T-helper 2 cell treated with Interferon-gamma antibody and Interleukin-4, amounts not matched to agents 5 μg/mL and 100 μg/mL, for 36 hours (primary cell): ENCODE measurements at regions not wholly inside any gene's neighbourhood (a gene's known extent, or its start where the extent isn't known, plus 50 kb on each side); places are given as distances from the start of the nearest gene placed in this dataset.

Experiments used
- DNase-seq: peaks from one replicate; pipeline ENCODE4 v3.0.0; 2021; ENCODE audit warnings: low spot score
- H3K27ac Mint-ChIP-seq: one replicate; pipeline ENCODE4 v1.8.0; 2021; ENCODE audit warnings: mild to moderate bottlenecking, mixed read lengths
- H3K27me3 Mint-ChIP-seq: one replicate; pipeline ENCODE4 v1.8.0; 2021; ENCODE audit warnings: low read depth, mixed read lengths
- H3K36me3 Mint-ChIP-seq: one replicate; pipeline ENCODE4 v1.8.0; 2021; ENCODE audit warnings: low read depth, mixed read lengths
- H3K4me1 Mint-ChIP-seq: one replicate; pipeline ENCODE4 v1.8.0; 2021; ENCODE audit warnings: low read depth, mixed read lengths
- H3K4me3 Mint-ChIP-seq: one replicate; pipeline ENCODE4 v1.8.0; 2022; ENCODE audit warnings: mild to moderate bottlenecking, moderate library complexity, mixed read lengths
- H3K9me3 Mint-ChIP-seq: one replicate; pipeline ENCODE4 v1.8.0; 2021; ENCODE audit warnings: mixed read lengths

- Mint-ChIP-seq H3K4me1 (no peaks in the 10 kb centered on the region), H3K9me3 (no peaks in the 10 kb centered on the region), H3K4me3 (no peak overlapping the region), H3K27me3 (no peaks in the 10 kb centered on the region), H3K27ac (no peak overlapping the region), H3K36me3 (no peaks in the 10 kb centered on the region)
- DNase-seq, result no peak
Observed at GRCh38 chr7:46145412-46145811, 224.3 kb upstream of the IGFBP3 start.

GRCh38 chr7:46143949-46144917, 223.2 kb upstream of the IGFBP3 start:
- Mint-ChIP-seq H3K9me3 (no peaks in the 10 kb centered on the region), H3K36me3 (no peaks in the 10 kb centered on the region), H3K27me3 (no peaks in the 10 kb centered on the region), H3K4me3 (no peak overlapping the region), H3K27ac (no peak overlapping the region), H3K4me1 (no peaks in the 10 kb centered on the region)
- DNase-seq, result no peak

GRCh38 chr7:46143421-46143820, 222.3 kb upstream of the IGFBP3 start:
- H3K27ac Mint-ChIP-seq, result no peak overlapping the region
- no peaks in the 10 kb centered on the region for H3K9me3 Mint-ChIP-seq
- no peak for DNase-seq
- no peaks in the 10 kb centered on the region for H3K36me3 Mint-ChIP-seq
- H3K4me1 Mint-ChIP-seq, result no peaks in the 10 kb centered on the region
- H3K27me3 Mint-ChIP-seq, result no peaks in the 10 kb centered on the region
- no peak overlapping the region for H3K4me3 Mint-ChIP-seq

- Mint-ChIP-seq H3K4me1 (no peaks in the 10 kb centered on the region), H3K27ac (no peak overlapping the region), H3K9me3 (no peaks in the 10 kb centered on the region), H3K4me3 (no peak overlapping the region), H3K27me3 (no peaks in the 10 kb centered on the region), H3K36me3 (no peaks in the 10 kb centered on the region)
- no peak for DNase-seq
Observed at GRCh38 chr7:46139079-46139478, 218.0 kb upstream of the IGFBP3 start.

- Mint-ChIP-seq H3K4me1 (no peaks in the 10 kb centered on the region), H3K27me3 (no peaks in the 10 kb centered on the region), H3K27ac (no peak overlapping the region), H3K4me3 (no peak overlapping the region), H3K9me3 (no peaks in the 10 kb centered on the region), H3K36me3 (no peaks in the 10 kb centered on the region)
- no peak for DNase-seq
Observed at GRCh38 chr7:46137725-46138124, 216.7 kb upstream of the IGFBP3 start.

- Mint-ChIP-seq H3K27ac (no peak overlapping the region), H3K9me3 (no peaks in the 10 kb centered on the region), H3K27me3 (no peaks in the 10 kb centered on the region), H3K4me3 (no peak overlapping the region), H3K4me1 (no peaks in the 10 kb centered on the region), H3K36me3 (no peaks in the 10 kb centered on the region)
- no peak for DNase-seq
Observed at GRCh38 chr7:46135557-46135956, 214.5 kb upstream of the IGFBP3 start.

- Mint-ChIP-seq H3K9me3 (no peaks in the 10 kb centered on the region), H3K27ac (no peak overlapping the region), H3K36me3 (no peaks in the 10 kb centered on the region), H3K27me3 (no peaks in the 10 kb centered on the region), H3K4me1 (no peaks in the 10 kb centered on the region), H3K4me3 (no peak overlapping the region)
- DNase-seq, result no peak
Observed at GRCh38 chr7:46134795-46135194, 213.7 kb upstream of the IGFBP3 start.

- Mint-ChIP-seq H3K9me3 (no peaks in the 10 kb centered on the region), H3K4me3 (no peak overlapping the region), H3K4me1 (no peaks in the 10 kb centered on the region), H3K36me3 (no peaks in the 10 kb centered on the region), H3K27ac (no peak overlapping the region), H3K27me3 (no peaks in the 10 kb centered on the region)
- no peak for DNase-seq
Observed at GRCh38 chr7:46134385-46134784, 213.3 kb upstream of the IGFBP3 start.

- no peaks in the 10 kb centered on the region for H3K4me1 Mint-ChIP-seq
- no peaks in the 10 kb centered on the region for H3K9me3 Mint-ChIP-seq
- no peak overlapping the region for H3K27ac Mint-ChIP-seq
- no peaks in the 10 kb centered on the region for H3K27me3 Mint-ChIP-seq
- no peak for DNase-seq
- H3K36me3 Mint-ChIP-seq, result no peaks in the 10 kb centered on the region
- H3K4me3 Mint-ChIP-seq, result no peak overlapping the region
Observed at GRCh38 chr7:46133751-46134150, 212.7 kb upstream of the IGFBP3 start.

- Mint-ChIP-seq H3K27ac (no peak overlapping the region), H3K9me3 (no peaks in the 10 kb centered on the region), H3K4me3 (no peak overlapping the region), H3K36me3 (no peaks in the 10 kb centered on the region), H3K4me1 (no peaks in the 10 kb centered on the region), H3K27me3 (no peaks in the 10 kb centered on the region)
- no peak for DNase-seq
Observed at GRCh38 chr7:46133072-46133471, 212.0 kb upstream of the IGFBP3 start.

- Mint-ChIP-seq H3K27me3 (no peaks in the 10 kb centered on the region), H3K4me3 (no peak overlapping the region), H3K36me3 (no peaks in the 10 kb centered on the region), H3K9me3 (no peaks in the 10 kb centered on the region), H3K4me1 (no peaks in the 10 kb centered on the region), H3K27ac (no peak overlapping the region)
- no peak for DNase-seq
Observed at GRCh38 chr7:46131916-46132795, 211.1 kb upstream of the IGFBP3 start.

- Mint-ChIP-seq H3K27me3 (no peaks in the 10 kb centered on the region), H3K27ac (no peak overlapping the region), H3K9me3 (no peaks in the 10 kb centered on the region), H3K36me3 (no peaks in the 10 kb centered on the region), H3K4me1 (no peaks in the 10 kb centered on the region), H3K4me3 (no peak overlapping the region)
- DNase-seq, result no peak
Observed at GRCh38 chr7:46129831-46130230, 208.8 kb upstream of the IGFBP3 start.

GRCh38 chr7:46127814-46128213, 206.7 kb upstream of the IGFBP3 start:
- Mint-ChIP-seq H3K9me3 (no peaks in the 10 kb centered on the region), H3K4me3 (no peak overlapping the region), H3K4me1 (no peaks in the 10 kb centered on the region), H3K27ac (no peak overlapping the region), H3K36me3 (no peaks in the 10 kb centered on the region), H3K27me3 (no peaks in the 10 kb centered on the region)
- DNase-seq, result no peak

GRCh38 chr7:46126675-46127300, 205.7 kb upstream of the IGFBP3 start:
- no peaks in the 10 kb centered on the region for H3K36me3 Mint-ChIP-seq
- no peak overlapping the region for H3K4me3 Mint-ChIP-seq
- no peaks in the 10 kb centered on the region for H3K9me3 Mint-ChIP-seq
- no peak for DNase-seq
- H3K4me1 Mint-ChIP-seq, result no peaks in the 10 kb centered on the region
- no peaks in the 10 kb centered on the region for H3K27me3 Mint-ChIP-seq
- no peak overlapping the region for H3K27ac Mint-ChIP-seq
